H9 (cell line): ENCODE measurements at regions not wholly inside any gene's neighbourhood (a gene's known extent, or its start where the extent isn't known, plus 50 kb on each side); places are given as distances from the start of the nearest gene placed in this dataset.

ENCODE experiments used
- DNase-seq: peaks from one replicate; pipeline ENCODE4 v3.0.0-alpha.2; 2017
- H2AFZ ChIP-seq: one replicate; pipeline ENCODE4 v1.6.1; 2013; ENCODE audit warnings: mild to moderate bottlenecking, low read length, control low read depth, moderate library complexity
- H2AK5ac ChIP-seq: 2 replicates; pipeline ENCODE4 v1.6.1; 2013; ENCODE audit warnings: low read length, control low read depth, mixed read lengths; ENCODE audit not compliant: insufficient read length
- H2BK120ac ChIP-seq: one replicate; pipeline ENCODE4 v1.6.1; 2013; ENCODE audit warnings: low read depth, mild to moderate bottlenecking, low read length, control low read depth, inconsistent platforms; ENCODE audit not compliant: poor library complexity, severe bottlenecking
- H2BK12ac ChIP-seq: 2 replicates; pipeline ENCODE4 v1.6.1; 2013; ENCODE audit warnings: low read length, control low read depth, mixed read lengths, low read depth; ENCODE audit not compliant: insufficient read length
- H2BK15ac ChIP-seq: 2 replicates; pipeline ENCODE4 v1.6.1; 2013; ENCODE audit warnings: low read depth, low read length, control low read depth
- H2BK20ac ChIP-seq: one replicate; pipeline ENCODE4 v1.6.1; 2013; ENCODE audit warnings: low read depth, mild to moderate bottlenecking, low read length, control low read depth, inconsistent platforms; ENCODE audit not compliant: poor library complexity, severe bottlenecking
- H2BK5ac ChIP-seq: 2 replicates; pipeline ENCODE4 v1.6.1; 2013; ENCODE audit warnings: low read length, control low read depth, mixed read lengths; ENCODE audit not compliant: insufficient read length
- H3K14ac ChIP-seq: 2 replicates; pipeline ENCODE4 v1.6.1; 2013; ENCODE audit warnings: low read length, control low read depth; ENCODE audit not compliant: insufficient read depth
- H3K18ac ChIP-seq: 2 replicates; pipeline ENCODE4 v1.6.1; 2013; ENCODE audit warnings: low read depth, mild to moderate bottlenecking, mixed read lengths, low read length, control low read depth; ENCODE audit not compliant: insufficient read length
- H3K23ac ChIP-seq: 2 replicates; pipeline ENCODE4 v1.6.1; 2013; ENCODE audit warnings: low read length, control low read depth, mixed read lengths, low read depth; ENCODE audit not compliant: insufficient read length
- H3K23me2 ChIP-seq: 2 replicates; pipeline ENCODE4 v1.6.1; 2013; ENCODE audit warnings: low read depth, mild to moderate bottlenecking, mixed read lengths, low read length, control low read depth; ENCODE audit not compliant: insufficient read length, poor library complexity, severe bottlenecking
- H3K27ac ChIP-seq: 2 replicates; pipeline ENCODE4 v1.5.1; 2013; ENCODE audit warnings: low read length, control low read depth, mixed read lengths, low read depth; ENCODE audit not compliant: insufficient read length
- H3K27me3 ChIP-seq: 2 replicates; pipeline ENCODE4 v1.6.1; 2013; ENCODE audit warnings: low read length, control low read depth, inconsistent platforms; ENCODE audit not compliant: insufficient read depth
- H3K4ac ChIP-seq: 2 replicates; pipeline ENCODE4 v1.6.1; 2013; ENCODE audit warnings: low read depth, mild to moderate bottlenecking, control low read depth, inconsistent platforms, low read length, moderate library complexity
- H3K4me1 ChIP-seq: 2 replicates; pipeline ENCODE4 v1.6.1; 2013; ENCODE audit warnings: low read length, control low read depth, inconsistent platforms; ENCODE audit not compliant: insufficient read depth
- H3K4me2 ChIP-seq: 2 replicates; pipeline ENCODE4 v1.6.1; 2013; ENCODE audit warnings: low read length, control low read depth, mixed read lengths; ENCODE audit not compliant: insufficient read length, insufficient read depth
- H3K56ac ChIP-seq: 2 replicates; pipeline ENCODE4 v1.6.1; 2013; ENCODE audit warnings: low read depth, mild to moderate bottlenecking, mixed read lengths, low read length, control low read depth; ENCODE audit not compliant: insufficient read length
- H3K79me1 ChIP-seq: 2 replicates; pipeline ENCODE4 v1.6.1; 2013; ENCODE audit warnings: low read depth, mild to moderate bottlenecking, moderate library complexity, low read length, control low read depth, inconsistent platforms; ENCODE audit not compliant: insufficient read depth, poor library complexity, severe bottlenecking
- H3K79me2 ChIP-seq: 2 replicates; pipeline ENCODE4 v1.6.1; 2013; ENCODE audit warnings: low read length, control low read depth, inconsistent platforms; ENCODE audit not compliant: insufficient read depth
- H3K9ac ChIP-seq: 2 replicates; pipeline ENCODE4 v1.6.1; 2013; ENCODE audit warnings: low read length, control low read depth, mixed read lengths; ENCODE audit not compliant: insufficient read length; ENCODE audit errors: extremely low read depth
- H3K9me3 ChIP-seq: one replicate; pipeline ENCODE4 v1.6.1; 2013; ENCODE audit warnings: low read depth, low read length, inconsistent platforms; ENCODE audit not compliant: control insufficient read depth
- H3T11ph ChIP-seq: one replicate; pipeline ENCODE4 v1.6.1; 2013; ENCODE audit warnings: mild to moderate bottlenecking, low read length, control low read depth, inconsistent platforms
- H4K20me1 ChIP-seq: one replicate; pipeline ENCODE4 v1.6.1; 2013; ENCODE audit not compliant: control insufficient read depth, insufficient read length, insufficient read depth
- H4K5ac ChIP-seq: 2 replicates; pipeline ENCODE4 v1.6.1; 2013; ENCODE audit warnings: low read depth, mild to moderate bottlenecking, mixed read lengths, low read length, control low read depth; ENCODE audit not compliant: insufficient read length
- H4K8ac ChIP-seq: replicated peaks from 2 replicates; pipeline ENCODE4 v1.6.1; 2013; ENCODE audit warnings: low read length, control low read depth, mixed read lengths, low read depth; ENCODE audit not compliant: insufficient read length
- H4K91ac ChIP-seq: 2 replicates; pipeline ENCODE4 v1.6.1; 2013; ENCODE audit warnings: low read depth, mild to moderate bottlenecking, moderate library complexity, mixed read lengths, low read length, control low read depth; ENCODE audit not compliant: insufficient read length
- H3K27ac Mint-ChIP-seq, 3 experiments: 2 replicates in 2 of 3; 3 replicates in 1 of 3; pipeline ENCODE4 v1.8.0; 2020 to 2021; ENCODE audit warnings: mixed read lengths in 3 of 3, mild to moderate bottlenecking in 1 of 3, moderate library complexity in 1 of 3
- H3K27me3 Mint-ChIP-seq: 2 replicates; pipeline ENCODE4 v1.8.0; 2021; ENCODE audit warnings: low read depth, mild to moderate bottlenecking, moderate library complexity, mixed read lengths
- H3K36me3 Mint-ChIP-seq, 3 experiments: 2 replicates in 2 of 3; 3 replicates in 1 of 3; pipeline ENCODE4 v1.8.0; 2020 to 2021; ENCODE audit warnings: low read depth in 3 of 3, mixed read lengths in 3 of 3; ENCODE audit not compliant: insufficient read depth in 1 of 3
- H3K4me1 Mint-ChIP-seq, 2 experiments: 2 replicates each; pipeline ENCODE4 v1.8.0; 2020; ENCODE audit warnings: mixed read lengths in 2 of 2
- H3K4me3 Mint-ChIP-seq, 2 experiments: 2 replicates in 1 of 2; 3 replicates in 1 of 2; pipeline ENCODE4 v1.8.0; 2020 to 2021; ENCODE audit warnings: mild to moderate bottlenecking in 2 of 2, mixed read lengths in 2 of 2, moderate library complexity in 1 of 2
- H3K9me3 Mint-ChIP-seq, 2 experiments: 2 replicates in 1 of 2; 3 replicates in 1 of 2; pipeline ENCODE4 v1.8.0; 2020; ENCODE audit warnings: mild to moderate bottlenecking in 2 of 2, mixed read lengths in 2 of 2, moderate library complexity in 1 of 2
- CTCF ChIP-seq: fragments of 200-600 bp; sonication (generic); conservative IDR thresholded peaks from 3 replicates; pipeline ENCODE4 v1.8.0; 2021; ENCODE audit warnings: antibody characterized with exemption, mild to moderate bottlenecking

GRCh38 chr11:42651621-42652020 is 660.2 kb upstream of the API5 start:
- no peak overlapping the region for H2BK5ac ChIP-seq
- Mint-ChIP-seq H3K36me3 (no peaks in the 10 kb centered on the region), H3K4me3 (no peak overlapping the region), H3K27me3 (no peaks in the 10 kb centered on the region; the same call in 1 of the 2 replicates), H3K4me1 (peaks cover 0 to 3% of the 10 kb centered on the region in 2 experiments; a peak in 1 of 4 replicates), H3K27ac (no peak overlapping the region), H3K9me3 (peaks cover 0 to 2% of the 10 kb centered on the region in 2 experiments; a peak in 3 of 5 replicates)
- H2AFZ ChIP-seq = no peak overlapping the region
- H3K18ac ChIP-seq = no peak overlapping the region
- no peak overlapping the region for H4K91ac ChIP-seq
- H3K4me1 ChIP-seq = no peaks in the 10 kb centered on the region
- H3K27me3 ChIP-seq = no peaks in the 10 kb centered on the region
- H3K14ac ChIP-seq = no peak overlapping the region
- H4K5ac ChIP-seq = no peak overlapping the region
- no peak overlapping the region for H3K23ac ChIP-seq
- no peak overlapping the region for H2BK120ac ChIP-seq
- no peak overlapping the region for H3K4ac ChIP-seq
- H3K9ac ChIP-seq = no peak overlapping the region
- H2BK12ac ChIP-seq = no peak overlapping the region
- H2AK5ac ChIP-seq = no peak overlapping the region
- no peak for TF ChIP-seq CTCF
- no peak overlapping the region for H3T11ph ChIP-seq
- H3K56ac ChIP-seq = no peak overlapping the region
- no peak overlapping the region for H2BK20ac ChIP-seq
- H3K27ac ChIP-seq = no peak overlapping the region
- no peak overlapping the region for H3K4me2 ChIP-seq
- no peaks in the 10 kb centered on the region for H3K23me2 ChIP-seq
- H2BK15ac ChIP-seq = no peak overlapping the region
- no peak overlapping the region for H4K8ac ChIP-seq
- DNase-seq = no peak
- no peaks in the 10 kb centered on the region for H3K9me3 ChIP-seq
- no peaks in the 10 kb centered on the region for H3K79me1 ChIP-seq
- no peaks in the 10 kb centered on the region for H4K20me1 ChIP-seq
- no peaks in the 10 kb centered on the region for H3K79me2 ChIP-seq
